HepG2 (cell line): ENCODE measurements at regions not wholly inside any gene's neighbourhood (a gene's known extent, or its start where the extent isn't known, plus 50 kb on each side); places are given as distances from the start of the nearest gene placed in this dataset.

Experiments used
- ELK4 ChIP-seq: sonication (generic); formaldehyde crosslinking; IDR thresholded peaks from 2 replicates; pipeline ENCODE4 v1.9.0; 2021; ENCODE audit warnings: missing genetic modification reagents, borderline replicate concordance
- HMGXB4 ChIP-seq, 2 experiments: sonication (generic) in 1 of 2; formaldehyde crosslinking in 1 of 2; IDR thresholded peaks; 2 replicates each; pipeline versions ENCODE4 v1.4.0 to v1.6.1; 2018 to 2020; ENCODE audit warnings: missing genetic modification reagents in 2 of 2, borderline replicate concordance in 1 of 2, low read depth in 1 of 2, mild to moderate bottlenecking in 1 of 2, missing biosample characterization in 1 of 2
- HNF4G ChIP-seq, 2 experiments: sonication (generic) in 1 of 2; formaldehyde crosslinking in 1 of 2; IDR thresholded peaks; 2 replicates each; pipeline versions ENCODE4 v1.4.0 to v1.6.1; 2011 to 2020; ENCODE audit warnings: borderline replicate concordance in 2 of 2, low read depth in 2 of 2, mild to moderate bottlenecking in 2 of 2, low read length in 1 of 2, missing genetic modification reagents in 1 of 2, moderate library complexity in 1 of 2
- HOMEZ ChIP-seq: IDR thresholded peaks from 2 replicates; pipeline ENCODE4 v1.6.1; 2016; ENCODE audit warnings: low read depth
- MAX ChIP-seq: IDR thresholded peaks from 2 replicates; pipeline ENCODE4 v1.6.1; 2012; ENCODE audit warnings: inconsistent platforms
- NFE2 ChIP-seq: sonication (generic); formaldehyde crosslinking; IDR thresholded peaks from 2 replicates; pipeline ENCODE4 v1.4.0; 2020; ENCODE audit warnings: missing genetic modification reagents
- NFE2L1 ChIP-seq: sonication (generic); formaldehyde crosslinking; IDR thresholded peaks from 2 replicates; pipeline ENCODE4 v1.4.0; 2020; ENCODE audit warnings: missing genetic modification reagents, mild to moderate bottlenecking, borderline replicate concordance
- SIX4 ChIP-seq: sonication (generic); formaldehyde crosslinking; IDR thresholded peaks from 2 replicates; pipeline ENCODE4 v1.4.0; 2020; ENCODE audit warnings: missing genetic modification reagents
- SNAPC2 ChIP-seq: sonication (generic); formaldehyde crosslinking; IDR thresholded peaks from 2 replicates; pipeline ENCODE4 v1.8.1; 2022; ENCODE audit warnings: mild to moderate bottlenecking, missing genetic modification reagents
- SP1 ChIP-seq, 2 experiments: fragments of 450-650 bp in 1 of 2; sonication (generic) in 1 of 2; formaldehyde crosslinking in 1 of 2; IDR thresholded peaks; 2 replicates each; pipeline versions ENCODE4 v1.4.0 to v1.6.1; 2016 to 2020; ENCODE audit warnings: missing genetic modification reagents in 1 of 2
- TIGD3 ChIP-seq: sonication (generic); formaldehyde crosslinking; IDR thresholded peaks from 2 replicates; pipeline ENCODE4 v1.5.1; 2020; ENCODE audit warnings: mild to moderate bottlenecking, missing genetic modification reagents, borderline replicate concordance
- ZNF503 ChIP-seq: sonication (generic); formaldehyde crosslinking; IDR thresholded peaks from 2 replicates; pipeline ENCODE4 v1.4.0; 2020; ENCODE audit warnings: missing genetic modification reagents
- ZNF574 ChIP-seq: sonication (generic); formaldehyde crosslinking; IDR thresholded peaks from 2 replicates; pipeline ENCODE4 v1.4.0; 2020; ENCODE audit warnings: missing genetic modification reagents
- ZNF589 ChIP-seq: sonication (generic); formaldehyde crosslinking; conservative IDR thresholded peaks from 2 replicates; pipeline ENCODE4 v1.8.0; 2022; ENCODE audit warnings: mild to moderate bottlenecking, moderate library complexity, missing genetic modification reagents
- ZNF607 ChIP-seq: sonication (generic); formaldehyde crosslinking; IDR thresholded peaks from 2 replicates; pipeline ENCODE4 v1.5.1; 2020; ENCODE audit warnings: missing genetic modification reagents, mild to moderate bottlenecking, borderline replicate concordance

- TF ChIP-seq NFE2 (CRISPR knock-in tag) (no peak), ZNF607 (CRISPR knock-in tag) (no peak), TIGD3 (no peak), HMGXB4 (CRISPR knock-in tag; IDR thresholded peaks at IDR 0.05; ENCODE audit: borderline replicate concordance in 1 of 2, low read depth in 1 of 2) (no peak), MAX (no peak), HNF4G (IDR thresholded peaks at IDR 0.05; ENCODE audit: borderline replicate concordance, low read depth, low read length) (no peak), HNF4G (CRISPR knock-in tag; IDR thresholded peaks at IDR 0.05; ENCODE audit: borderline replicate concordance, low read depth) (no peak), ZNF589 (no peak), HOMEZ (CRISPR knock-in tag) (peak; percentile 46), SP1 (IDR thresholded peaks at IDR 0.05) (no peak), SP1 (CRISPR knock-in tag; IDR thresholded peaks at IDR 0.05) (no peak), ZNF503 (CRISPR knock-in tag) (no peak), ZNF574 (CRISPR knock-in tag) (no peak), SIX4 (CRISPR knock-in tag) (no peak), NFE2L1 (CRISPR knock-in tag) (no peak), ELK4 (CRISPR knock-in tag) (no peak), SNAPC2 (CRISPR knock-in tag) (peak; percentile 61; the same call in 1 of the 2 replicates)
These were observed 159.6 kb upstream of the ZNF217 start (continued) for GRCh38 chr20:53752971-53753879.
